NCI-H446 (cell line): ENCODE measurements at regions not wholly inside any gene's neighbourhood (a gene's known extent, or its start where the extent isn't known, plus 50 kb on each side); places are given as distances from the start of the nearest gene placed in this dataset.
A peak's percentile ranks its signal among the peaks of the same experiment; 100 is the strongest.
"Not testable (repeated sequence)": the region's sequence is repeated elsewhere in the genome, so short reads cannot be mapped to it uniquely, and the experiment has no call there.

Source experiments
- DNase-seq, 2 experiments: peaks; one replicate each; lab custom pipeline; 2025; lab: John Stamatoyannopoulos, UW

GRCh38 chr1:213531369-213532310, 456.1 kb upstream of the PROX1 start:
- DNase-seq: peak in 1 of 2 experiments; percentile 14

- DNase-seq: no peak
Measured at GRCh38 chr1:213533125-213533524, 454.6 kb upstream of the PROX1 start.

GRCh38 chr1:213535679-213536078, 452.1 kb upstream of the PROX1 start:
- no peak for DNase-seq

GRCh38 chr1:213538251-213538650, 449.5 kb upstream of the PROX1 start:
- no peak for DNase-seq

- DNase-seq: no peak
Measured at GRCh38 chr1:213539464-213539863, 448.3 kb upstream of the PROX1 start.

- no peak for DNase-seq
Measured at GRCh38 chr1:213541641-213542040, 446.1 kb upstream of the PROX1 start.

- DNase-seq: not testable (repeated sequence)
Measured at GRCh38 chr1:213545181-213545580, 442.6 kb upstream of the PROX1 start.

- DNase-seq: no peak
Measured at GRCh38 chr1:213549982-213550381, 437.8 kb upstream of the PROX1 start.

GRCh38 chr1:213550804-213551203, 437.0 kb upstream of the PROX1 start:
- no peak for DNase-seq

GRCh38 chr1:213552045-213552444, 435.7 kb upstream of the PROX1 start:
- no peak for DNase-seq

- DNase-seq: no peak
Measured at GRCh38 chr1:213560226-213560625, 427.5 kb upstream of the PROX1 start.

GRCh38 chr1:213561870-213562269, 425.9 kb upstream of the PROX1 start:
- DNase-seq: no peak

- DNase-seq: peak; percentile 4 to 27
Measured at GRCh38 chr1:213564215-213564659, 423.5 kb upstream of the PROX1 start.

GRCh38 chr1:213568929-213569815, 418.6 kb upstream of the PROX1 start:
- DNase-seq: no peak

- no peak for DNase-seq
Measured at GRCh38 chr1:213569816-213570150, 418.0 kb upstream of the PROX1 start.

- DNase-seq: no peak
Measured at GRCh38 chr1:213570487-213570886, 417.3 kb upstream of the PROX1 start.

- no peak for DNase-seq
Measured at GRCh38 chr1:213571419-213571818, 416.4 kb upstream of the PROX1 start.

GRCh38 chr1:213571843-213572242, 415.9 kb upstream of the PROX1 start:
- no peak for DNase-seq

GRCh38 chr1:213572912-213573647, 414.7 kb upstream of the PROX1 start:
- no peak for DNase-seq

GRCh38 chr1:213573648-213574009, 414.1 kb upstream of the PROX1 start:
- DNase-seq: no peak

- no peak for DNase-seq
Measured at GRCh38 chr1:213582976-213583567, 404.7 kb upstream of the PROX1 start.

GRCh38 chr1:213584272-213584671, 403.5 kb upstream of the PROX1 start:
- no peak for DNase-seq
